ENCODE measurements at regions not wholly inside any gene's neighbourhood (a gene's known extent, or its start where the extent isn't known, plus 50 kb on each side); places are given as distances from the start of the nearest gene placed in this dataset.

GRCh38 chr9:7965063-7965462 lies 165.5 kb upstream of the DMAC1 start:
- TF ChIP-seq CTCF (IDR thresholded peaks at IDR 0.05): no peak
- TF ChIP-seq POLR2A (IDR thresholded peaks at IDR 0.05): no peak

Data from adrenal gland (tissue), 5 donors.